ENCODE measurements at regions not wholly inside any gene's neighbourhood (a gene's known extent, or its start where the extent isn't known, plus 50 kb on each side); places are given as distances from the start of the nearest gene placed in this dataset.

GRCh38 chr5:139740138-139740991, 55.2 kb upstream of the PSD2 start:
- no peak for TF ChIP-seq POLR2AphosphoS5 (IDR thresholded peaks at IDR 0.05)
- TF ChIP-seq CTCF (IDR thresholded peaks at IDR 0.05) = no peak
- no peak for TF ChIP-seq EP300 (IDR thresholded peaks at IDR 0.05; ENCODE audit: low read depth)
- TF ChIP-seq POLR2A (IDR thresholded peaks at IDR 0.05) = no peak
